Stomach (tissue), 8 donors: ENCODE measurements at regions not wholly inside any gene's neighbourhood (a gene's known extent, or its start where the extent isn't known, plus 50 kb on each side); places are given as distances from the start of the nearest gene placed in this dataset.

Experiments
- DNase-seq, 2 donors: peaks; one replicate each; pipeline versions ENCODE4 v3.0.0 to v3.0.0-alpha.2; 2013 to 2019
- H3K27ac ChIP-seq, 5 donors: fragments of 200-600 bp in 4 of 5; sonication (generic) in 4 of 5; one replicate each; pipeline ENCODE4 v1.5.1; 2013 to 2019; ENCODE audit warnings: mild to moderate bottlenecking in 1 of 5, moderate library complexity in 1 of 5
- H3K27me3 ChIP-seq, 3 donors: fragments of 200-600 bp; sonication (generic); one replicate each; pipeline ENCODE4 v1.5.1; 2017 to 2019; ENCODE audit warnings: mixed run types in 1 of 3
- H3K36me3 ChIP-seq, 4 donors: fragments of 200-600 bp; sonication (generic); 1 replicate in 3 of 4; 2 replicates in 1 of 4; pipeline ENCODE4 v1.5.1; 2016 to 2019
- H3K4me1 ChIP-seq, 4 donors: fragments of 200-600 bp; sonication (generic); one replicate each; pipeline ENCODE4 v1.5.1; 2016 to 2019
- H3K4me3 ChIP-seq, 4 donors: fragments of 200-600 bp; sonication (generic) in 3 of 4; one replicate each; pipeline ENCODE4 v1.5.1; 2016 to 2019; ENCODE audit warnings: mild to moderate bottlenecking in 1 of 4
- H3K9me3 ChIP-seq, 4 donors: fragments of 200-600 bp; sonication (generic); one replicate each; pipeline ENCODE4 v1.5.1; 2016 to 2019
- EP300 ChIP-seq: sonication (generic); formaldehyde crosslinking; IDR thresholded peaks from one replicate; pipeline ENCODE4 v1.6.1; 2017; ENCODE audit warnings: antibody characterized with exemption
- POLR2A ChIP-seq, 4 donors: fragments of 450-650 bp; IDR thresholded peaks; one replicate each; pipeline ENCODE4 v1.6.1; 2016; ENCODE audit warnings: antibody characterized with exemption in 4 of 4, control low read depth in 2 of 4, mild to moderate bottlenecking in 1 of 4, moderate library complexity in 1 of 4
- POLR2AphosphoS5 ChIP-seq, 3 donors: sonication (generic); formaldehyde crosslinking; IDR thresholded peaks; one replicate each; pipeline ENCODE4 v1.6.1; 2016; ENCODE audit warnings: antibody characterized with exemption in 3 of 3
- WGBS, 5 donors: extraction: QIAGEN DNeasy Blood & Tissue Kit in 3 of 5; methylation state at CpG; one replicate each; pipeline versions ENCODE4 v1.1.5 to v1.1.7; 2013 to 2018; 5-methylcytosine and 5-hydroxymethylcytosine counted together
- intact Hi-C: fragments of 100-400 bp; cut with DNase I; formaldehyde crosslinking; loops from one replicate; pipeline ENCODE4 v1.15.1; 2023; ENCODE audit warnings: low total_unique reads
- TF ChIP-seq, protein P1 (sequence below), 7 experiments: fragments of 450-650 bp in 4 of 7; fragments of 200-600 bp in 3 of 7; sonication (generic) in 3 of 7; IDR thresholded peaks; one replicate each; pipeline ENCODE4 v1.5.1; 2016 to 2019; ENCODE audit warnings: antibody characterized with exemption in 7 of 7, control low read depth in 2 of 7, mild to moderate bottlenecking in 1 of 7
- donor health status: healthy with polysubstance abuse.
- donor health status: Bipolar disorder and iron deficiency.
- donor health status: healthy.

DNA sequence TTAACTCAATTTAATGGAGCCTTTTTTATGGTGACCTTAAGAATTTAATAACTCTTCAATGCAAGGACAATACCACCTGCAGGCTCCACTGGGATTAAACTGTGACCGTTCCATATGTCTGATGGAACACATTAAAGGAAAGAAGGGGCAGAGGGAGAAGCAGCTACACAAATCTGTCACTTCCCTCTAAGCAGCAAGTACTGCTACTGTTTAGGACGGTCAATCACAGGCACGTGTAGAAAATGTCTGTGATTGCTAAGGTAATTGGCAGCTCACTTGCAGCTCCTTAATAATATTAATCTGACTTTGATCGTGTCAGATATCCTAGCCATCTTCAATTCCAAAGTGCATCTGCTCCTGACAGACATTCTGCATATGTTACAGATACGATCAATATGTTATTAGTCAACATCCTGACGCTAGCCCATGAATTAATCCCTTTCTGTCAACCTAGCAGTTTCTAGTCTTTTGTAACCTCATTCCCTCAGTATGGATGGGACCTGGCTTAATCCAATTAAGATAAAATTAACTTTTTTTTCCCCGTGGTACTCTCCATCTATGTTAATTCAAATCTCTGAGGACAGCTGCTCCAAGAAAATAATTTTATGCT, 1012.4 kb downstream of the AMY1C start:
- TF ChIP-seq POLR2A (IDR thresholded peaks at IDR 0.05) = no peak
- TF ChIP-seq, protein P1, sequence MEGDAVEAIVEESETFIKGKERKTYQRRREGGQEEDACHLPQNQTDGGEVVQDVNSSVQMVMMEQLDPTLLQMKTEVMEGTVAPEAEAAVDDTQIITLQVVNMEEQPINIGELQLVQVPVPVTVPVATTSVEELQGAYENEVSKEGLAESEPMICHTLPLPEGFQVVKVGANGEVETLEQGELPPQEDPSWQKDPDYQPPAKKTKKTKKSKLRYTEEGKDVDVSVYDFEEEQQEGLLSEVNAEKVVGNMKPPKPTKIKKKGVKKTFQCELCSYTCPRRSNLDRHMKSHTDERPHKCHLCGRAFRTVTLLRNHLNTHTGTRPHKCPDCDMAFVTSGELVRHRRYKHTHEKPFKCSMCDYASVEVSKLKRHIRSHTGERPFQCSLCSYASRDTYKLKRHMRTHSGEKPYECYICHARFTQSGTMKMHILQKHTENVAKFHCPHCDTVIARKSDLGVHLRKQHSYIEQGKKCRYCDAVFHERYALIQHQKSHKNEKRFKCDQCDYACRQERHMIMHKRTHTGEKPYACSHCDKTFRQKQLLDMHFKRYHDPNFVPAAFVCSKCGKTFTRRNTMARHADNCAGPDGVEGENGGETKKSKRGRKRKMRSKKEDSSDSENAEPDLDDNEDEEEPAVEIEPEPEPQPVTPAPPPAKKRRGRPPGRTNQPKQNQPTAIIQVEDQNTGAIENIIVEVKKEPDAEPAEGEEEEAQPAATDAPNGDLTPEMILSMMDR (IDR thresholded peaks at IDR 0.05) = no peak
- no peak for TF ChIP-seq POLR2AphosphoS5 (IDR thresholded peaks at IDR 0.05)
- no peak for TF ChIP-seq EP300
- 67 to 74% (median 69%) methylated on average over 7 of the region's 7 CpGs for WGBS, 5 donors
- Histone ChIP-seq H3K27ac (no peak overlapping the region), H3K9me3 (no peaks in the 10 kb centered on the region), H3K27me3 (no peaks in the 10 kb centered on the region), H3K36me3 (no peaks in the 10 kb centered on the region), H3K4me3 (no peak overlapping the region), H3K4me1 (no peaks in the 10 kb centered on the region)
- intact Hi-C loops = no loop called here
- no peak for DNase-seq

- Histone ChIP-seq H3K27ac (no peak overlapping the region), H3K9me3 (no peaks in the 10 kb centered on the region), H3K4me1 (no peaks in the 10 kb centered on the region), H3K36me3 (no peaks in the 10 kb centered on the region), H3K4me3 (no peak overlapping the region), H3K27me3 (no peaks in the 10 kb centered on the region)
- peak in 1 of 2 donors; percentile 33 for DNase-seq
- intact Hi-C loops = no loop called here
- WGBS, 5 donors = 21 to 54% (median 37%) methylated on average over 1 of the region's 1 CpG
- TF ChIP-seq, protein P1 (IDR thresholded peaks at IDR 0.05) = no peak
These were observed 1015.4 kb downstream of the AMY1C start for GRCh38 chr1:104765085-104765484.

GRCh38 chr1:104768466-104768865, 1018.8 kb downstream of the AMY1C start:
- 58 to 72% (median 65%) methylated on average over 3 of the region's 3 CpGs for WGBS, 5 donors
- no peak for DNase-seq

DNA sequence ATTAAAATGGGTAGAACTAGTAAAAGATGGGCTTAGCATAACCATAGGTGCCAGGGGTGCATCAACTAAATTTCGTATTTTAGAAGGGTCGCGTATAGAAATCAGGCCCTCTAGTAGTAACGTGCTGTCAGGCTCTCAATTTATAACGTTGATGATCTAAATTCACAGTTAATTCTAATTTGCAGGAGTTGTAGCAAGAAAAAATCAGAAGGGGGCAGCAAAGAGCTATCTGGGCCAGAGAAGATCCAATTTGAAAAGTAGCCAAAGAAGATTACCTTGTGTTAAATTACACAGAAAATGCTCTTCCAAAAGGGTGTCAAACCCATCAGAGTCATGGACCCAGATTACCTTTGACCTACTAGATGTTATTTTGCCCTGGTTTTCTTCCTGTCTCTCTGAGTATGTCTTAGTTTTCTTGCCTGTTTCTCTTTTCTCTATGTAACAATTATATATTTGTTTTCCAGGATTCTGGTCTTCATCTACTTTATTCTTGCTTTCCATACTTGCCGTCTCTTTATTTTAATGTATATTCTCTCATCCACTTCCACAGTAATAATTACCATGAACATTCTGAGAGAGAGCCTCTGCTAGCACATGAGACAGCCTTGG, 1030.9 kb downstream of the AMY1C start:
- no peaks in the 10 kb centered on the region for H3K4me1 ChIP-seq
- WGBS, 5 donors = 11 to 16% (median 14%) methylated on average over 6 of the region's 6 CpGs
- H3K27ac ChIP-seq = no peak overlapping the region
- no peaks in the 10 kb centered on the region for H3K36me3 ChIP-seq
- TF ChIP-seq, protein P1 (IDR thresholded peaks at IDR 0.05) = peak in 5 of 7 experiments; percentile 35 to 61 (median 57)
- TF ChIP-seq POLR2A (IDR thresholded peaks at IDR 0.05) = no peak
- intact Hi-C loops = loop anchor here (5.0 kb wide), 1 partner anchor 1017 kb away; no protein-coding TSS in a partner anchor
- no peaks in the 10 kb centered on the region for H3K9me3 ChIP-seq
- no peaks in the 10 kb centered on the region for H3K27me3 ChIP-seq
- DNase-seq = peak in 1 of 2 donors; percentile 54
- no peak overlapping the region for H3K4me3 ChIP-seq

More at GRCh38 chr1:104768466-104768865, 1018.8 kb downstream of the AMY1C start:
- H3K27ac ChIP-seq = no peak overlapping the region
- H3K9me3 ChIP-seq = no peaks in the 10 kb centered on the region
- no peaks in the 10 kb centered on the region for H3K36me3 ChIP-seq
- TF ChIP-seq, protein P1 (IDR thresholded peaks at IDR 0.05) = no peak
- no peaks in the 10 kb centered on the region for H3K27me3 ChIP-seq
- no peaks in the 10 kb centered on the region for H3K4me1 ChIP-seq
- intact Hi-C loops = no loop called here
- no peak overlapping the region for H3K4me3 ChIP-seq
